ENCODE measurements at regions not wholly inside any gene's neighbourhood (a gene's known extent, or its start where the extent isn't known, plus 50 kb on each side); places are given as distances from the start of the nearest gene placed in this dataset.

- DNase-seq: no peak
- ATAC-seq: no peak
Observed at GRCh38 chr17:77394540-77395295, 253.9 kb downstream of the SEC14L1 start.

- no peak for ATAC-seq
- DNase-seq: no peak
Observed at GRCh38 chr17:77395501-77396048, 254.8 kb downstream of the SEC14L1 start.

DNA sequence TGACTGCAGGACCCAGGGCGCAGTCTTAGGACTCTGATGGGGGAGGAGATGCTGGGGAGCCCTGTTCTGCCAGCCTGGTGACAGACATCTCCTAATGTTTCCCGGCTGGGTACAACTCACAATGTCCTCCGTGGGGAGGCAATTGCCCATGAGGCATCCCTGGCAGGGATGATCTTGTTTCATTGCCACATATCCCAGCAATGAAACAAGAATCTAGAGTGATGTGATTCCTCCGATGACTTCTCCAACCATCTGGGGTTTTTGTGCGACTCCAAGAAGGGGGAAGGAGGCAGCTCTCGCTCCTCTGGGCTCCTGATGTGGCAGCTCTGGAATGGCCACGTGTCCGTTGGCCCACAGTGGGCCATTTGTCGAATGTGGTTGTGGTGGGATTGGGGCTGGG lies 255.8 kb downstream of the SEC14L1 start:
- DNase-seq (no peak), ATAC-seq (no peak)

- ATAC-seq (no peak), DNase-seq (no peak)
Observed at GRCh38 chr17:77398274-77398673, 257.5 kb downstream of the SEC14L1 start.

DNA sequence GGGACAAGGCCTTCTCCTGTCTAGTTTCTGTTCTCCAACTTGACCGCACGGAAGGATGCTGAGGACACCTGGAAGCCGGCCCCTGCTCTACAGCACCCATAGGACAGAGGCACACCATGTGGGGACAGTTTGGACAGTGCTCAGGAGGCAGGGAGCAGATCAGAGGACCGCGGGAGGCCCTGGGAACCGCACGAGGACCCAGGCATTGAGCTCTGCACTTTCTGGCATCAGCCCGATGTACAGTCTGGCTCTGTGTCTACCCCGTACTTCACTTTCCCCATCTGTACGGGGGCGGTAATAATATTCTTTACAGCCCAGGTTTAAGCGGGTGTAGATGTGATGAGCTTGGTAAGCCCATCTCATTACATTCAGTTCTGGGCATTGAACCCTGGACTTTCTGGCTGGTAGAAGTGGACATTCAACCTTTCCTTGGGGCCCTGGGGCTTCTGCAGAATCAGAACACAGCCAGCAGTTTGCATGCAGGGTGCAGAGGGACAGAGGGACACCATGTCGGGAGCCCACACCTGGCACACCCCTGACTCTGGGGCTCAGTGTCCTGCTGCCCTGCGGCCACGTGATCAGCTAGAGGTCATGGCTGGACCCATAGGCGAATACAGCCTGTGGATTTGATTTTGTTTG lies 258.7 kb downstream of the SEC14L1 start:
- no peak for DNase-seq

GRCh38 chr17:77400445-77400870 lies 259.7 kb downstream of the SEC14L1 start:
- DNase-seq: peak; percentile 88
- peak; percentile 80 for ATAC-seq

More for the DNA sequence above, 258.7 kb downstream of the SEC14L1 start:
- ATAC-seq: no peak

- no peak for ATAC-seq
- DNase-seq: no peak
Observed at GRCh38 chr17:77402159-77402731, 261.5 kb downstream of the SEC14L1 start.

DNA sequence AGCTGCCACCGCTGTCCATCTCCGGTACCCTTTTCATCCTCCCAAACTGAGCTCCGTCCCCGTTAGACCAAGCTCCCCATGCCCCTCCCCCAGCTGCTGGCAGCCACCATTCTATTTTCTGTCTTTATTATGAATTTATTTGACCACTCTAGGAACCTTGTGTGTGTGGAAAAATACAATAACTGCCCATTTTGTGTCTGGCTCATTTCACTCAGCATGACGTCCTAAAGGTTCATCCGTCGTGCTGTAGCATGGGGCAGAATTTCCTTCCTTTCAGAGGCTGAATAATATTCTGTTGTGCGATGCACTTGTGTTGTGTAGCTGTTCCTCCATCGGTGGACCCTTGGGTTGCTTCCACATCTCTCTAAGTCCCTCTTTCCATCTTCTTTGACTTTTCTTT lies 263.1 kb downstream of the SEC14L1 start:
- DNase-seq: no peak
- no peak for ATAC-seq

- peak; percentile 87 for DNase-seq
- peak; percentile 85 for ATAC-seq
Observed at GRCh38 chr17:77404812-77405581, 264.2 kb downstream of the SEC14L1 start.

GRCh38 chr17:77405867-77406732 lies 265.3 kb downstream of the SEC14L1 start:
- ATAC-seq: no peak
- peak; percentile 42 for DNase-seq

- ATAC-seq (no peak), DNase-seq (no peak)
Observed at GRCh38 chr17:77407321-77408277, 266.8 kb downstream of the SEC14L1 start.

GRCh38 chr17:77408284-77408683 lies 267.5 kb downstream of the SEC14L1 start:
- no peak for ATAC-seq
- no peak for DNase-seq

DNA sequence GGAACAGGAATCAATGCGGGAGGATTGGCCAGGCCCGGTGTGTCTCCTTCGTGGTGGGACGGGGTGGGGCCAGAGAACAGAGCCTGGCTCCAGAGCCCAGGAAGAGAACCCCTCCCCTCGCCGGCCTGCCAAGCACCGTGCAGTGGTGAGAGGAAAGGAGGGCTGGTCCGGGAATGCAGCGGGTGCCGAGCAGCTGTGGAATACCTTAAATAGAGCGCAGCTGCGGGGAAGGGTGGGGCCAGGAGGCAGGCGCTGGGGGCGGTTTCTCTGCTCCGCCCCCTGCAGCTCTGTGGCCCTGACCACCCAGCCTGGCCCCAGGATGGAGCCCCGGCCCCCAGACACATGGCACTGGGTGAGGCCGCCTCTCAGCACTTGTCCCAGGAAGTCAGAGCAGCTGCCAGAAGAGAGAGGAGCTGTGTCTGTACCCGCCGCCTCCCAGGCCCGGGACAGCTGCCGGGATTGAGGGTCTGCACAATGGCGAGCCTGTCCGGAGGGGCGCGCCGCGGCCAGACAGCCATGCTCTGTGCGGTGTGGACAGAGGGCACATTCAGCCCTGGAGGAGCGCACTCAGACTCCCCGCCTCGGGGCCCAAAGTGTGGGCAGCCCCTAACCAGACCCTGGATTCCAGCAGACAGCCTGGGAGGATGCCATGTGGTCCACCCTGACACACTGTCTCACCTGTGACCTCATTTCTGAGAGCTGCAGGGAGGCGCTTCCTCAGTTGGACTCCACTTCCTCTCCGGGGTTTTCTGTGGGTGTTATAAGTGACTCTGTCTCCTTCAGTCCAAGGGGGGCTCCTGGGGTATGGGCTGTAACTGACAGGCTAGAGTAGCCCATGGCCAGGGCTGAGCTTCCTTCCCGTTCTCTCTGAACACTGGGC lies 268.8 kb downstream of the SEC14L1 start:
- ATAC-seq (peak; percentile 15), DNase-seq (peak; percentile 47)

DNA sequence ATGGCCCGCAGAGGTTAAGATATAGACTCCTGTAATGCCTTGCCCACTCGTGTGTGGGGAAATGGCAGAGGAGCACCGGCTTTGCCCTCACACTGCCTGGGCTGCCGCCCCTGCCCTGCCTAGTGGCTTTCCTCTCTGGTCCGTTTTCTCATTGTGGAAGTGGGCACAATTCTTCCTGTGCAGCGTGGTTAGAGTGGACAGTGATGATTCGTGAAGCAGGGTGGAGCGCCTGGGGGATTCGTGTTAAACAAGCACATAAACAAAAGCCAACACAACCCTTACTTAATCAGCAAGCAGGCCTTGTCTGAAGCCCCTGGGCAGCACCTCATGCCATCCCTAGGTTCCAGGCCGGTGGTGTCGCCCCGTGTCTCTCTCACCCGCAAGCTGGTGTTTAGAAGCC lies 269.7 kb downstream of the SEC14L1 start:
- ATAC-seq (no peak), DNase-seq (no peak)

- no peak for ATAC-seq
- no peak for DNase-seq
Observed at GRCh38 chr17:77414811-77415400, 274.1 kb downstream of the SEC14L1 start.

DNA sequence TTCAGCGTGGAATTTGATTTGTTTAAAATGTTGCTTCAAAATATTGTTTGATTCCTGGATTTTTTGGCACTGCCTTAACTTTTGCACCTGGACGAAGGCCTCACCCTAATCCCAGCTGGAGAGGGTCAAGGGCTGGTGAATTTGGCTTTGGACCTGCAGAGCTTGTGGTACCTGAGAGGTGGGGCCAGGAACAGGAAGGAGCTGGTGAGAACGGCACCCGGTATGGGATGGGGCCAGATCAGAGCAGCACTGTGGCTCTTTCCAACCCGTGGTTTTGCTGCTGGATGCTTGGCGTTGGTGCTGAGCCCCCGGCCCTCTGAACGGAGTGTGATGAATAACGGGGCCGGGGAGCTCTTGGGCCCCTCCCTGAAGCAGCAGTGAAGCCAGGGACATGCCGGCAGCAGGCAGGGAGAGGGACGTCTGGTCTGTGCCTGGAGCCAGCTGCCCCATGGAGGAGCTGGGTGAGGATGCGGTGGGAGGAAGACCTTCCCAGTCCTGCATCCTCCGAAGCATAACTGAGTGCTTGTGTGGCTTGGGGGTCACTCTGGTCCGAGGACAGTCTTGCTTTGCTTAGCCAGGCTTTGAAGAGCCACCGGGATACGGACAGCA lies 275.4 kb downstream of the SEC14L1 start:
- ATAC-seq (no peak), DNase-seq (no peak)

DNA sequence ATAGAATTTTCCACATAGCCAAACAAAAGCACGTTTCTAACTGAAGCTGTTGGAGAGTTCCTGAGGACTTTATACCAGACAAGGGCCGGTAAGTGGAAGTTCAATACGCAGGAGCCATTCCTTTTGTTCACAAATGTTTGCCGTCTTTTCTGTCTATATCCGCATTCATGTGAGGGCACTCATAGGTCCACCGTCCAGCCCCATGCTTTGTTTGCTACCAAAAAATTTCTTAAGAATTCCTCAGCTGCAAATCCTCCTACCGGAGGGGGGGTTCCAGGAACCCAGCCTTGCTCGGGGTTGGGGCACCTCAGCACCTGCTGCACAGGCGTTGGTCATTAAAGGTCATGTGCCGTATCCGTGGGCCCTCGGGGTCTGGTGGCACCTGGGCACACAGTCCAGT lies 276.8 kb downstream of the SEC14L1 start:
- DNase-seq (no peak), ATAC-seq (no peak)

DNA sequence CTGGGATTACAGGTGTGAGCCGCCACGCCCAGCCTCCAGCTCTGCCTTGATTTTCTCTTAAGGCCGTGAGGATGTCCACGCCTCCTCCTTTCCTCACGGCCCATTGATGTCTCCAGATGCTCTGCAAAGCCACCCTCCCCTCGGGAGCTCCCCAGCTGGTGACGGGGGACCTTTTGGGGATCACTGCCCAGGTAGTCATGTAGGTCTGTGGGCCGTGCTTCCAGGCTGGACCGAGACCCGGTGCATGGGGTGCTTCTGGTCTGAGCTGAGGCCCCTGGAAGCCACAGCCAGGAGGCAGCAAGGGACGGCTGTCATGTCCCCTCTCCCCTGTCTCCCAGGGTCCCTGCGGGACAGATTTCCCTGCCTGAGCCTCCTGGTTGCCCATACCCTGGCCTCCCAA lies 277.8 kb downstream of the SEC14L1 start:
- no peak for DNase-seq
- no peak for ATAC-seq

Data from stimulated activated naive CD8-positive, alpha-beta T cell treated with anti-CD3 and anti-CD28 coated beads, Interleukin-15, Interleukin-2, amounts not matched to agents 100 U/mL and 50 U/mL, for 24 hours (primary cell).